HUES48 (cell line): ENCODE measurements at regions not wholly inside any gene's neighbourhood (a gene's known extent, or its start where the extent isn't known, plus 50 kb on each side); places are given as distances from the start of the nearest gene placed in this dataset.

Experiments used
- H3K27ac ChIP-seq: one replicate; pipeline ENCODE4 v1.7.0; 2013; ENCODE audit warnings: low read depth, low read length, inconsistent platforms
- H3K27me3 ChIP-seq: 2 replicates; pipeline ENCODE4 v1.6.1; 2013; ENCODE audit warnings: mild to moderate bottlenecking, low read length; ENCODE audit not compliant: control insufficient read depth, insufficient read depth
- H3K36me3 ChIP-seq: 2 replicates; pipeline ENCODE4 v1.6.1; 2013; ENCODE audit warnings: low read length; ENCODE audit not compliant: control insufficient read depth, insufficient read depth
- H3K4me1 ChIP-seq: 2 replicates; pipeline ENCODE4 v1.6.1; 2013; ENCODE audit warnings: mild to moderate bottlenecking, low read length; ENCODE audit not compliant: control insufficient read depth, insufficient read depth
- H3K4me3 ChIP-seq: 2 replicates; pipeline ENCODE4 v1.5.1; 2013; ENCODE audit warnings: mild to moderate bottlenecking, low read depth, low read length
- H3K9ac ChIP-seq: 2 replicates; pipeline ENCODE4 v1.6.1; 2013; ENCODE audit warnings: mild to moderate bottlenecking, low read depth, low read length, moderate library complexity
- H3K9me3 ChIP-seq: 2 replicates; pipeline ENCODE4 v1.6.1; 2013; ENCODE audit warnings: low read length; ENCODE audit not compliant: control insufficient read depth, insufficient read depth

DNA sequence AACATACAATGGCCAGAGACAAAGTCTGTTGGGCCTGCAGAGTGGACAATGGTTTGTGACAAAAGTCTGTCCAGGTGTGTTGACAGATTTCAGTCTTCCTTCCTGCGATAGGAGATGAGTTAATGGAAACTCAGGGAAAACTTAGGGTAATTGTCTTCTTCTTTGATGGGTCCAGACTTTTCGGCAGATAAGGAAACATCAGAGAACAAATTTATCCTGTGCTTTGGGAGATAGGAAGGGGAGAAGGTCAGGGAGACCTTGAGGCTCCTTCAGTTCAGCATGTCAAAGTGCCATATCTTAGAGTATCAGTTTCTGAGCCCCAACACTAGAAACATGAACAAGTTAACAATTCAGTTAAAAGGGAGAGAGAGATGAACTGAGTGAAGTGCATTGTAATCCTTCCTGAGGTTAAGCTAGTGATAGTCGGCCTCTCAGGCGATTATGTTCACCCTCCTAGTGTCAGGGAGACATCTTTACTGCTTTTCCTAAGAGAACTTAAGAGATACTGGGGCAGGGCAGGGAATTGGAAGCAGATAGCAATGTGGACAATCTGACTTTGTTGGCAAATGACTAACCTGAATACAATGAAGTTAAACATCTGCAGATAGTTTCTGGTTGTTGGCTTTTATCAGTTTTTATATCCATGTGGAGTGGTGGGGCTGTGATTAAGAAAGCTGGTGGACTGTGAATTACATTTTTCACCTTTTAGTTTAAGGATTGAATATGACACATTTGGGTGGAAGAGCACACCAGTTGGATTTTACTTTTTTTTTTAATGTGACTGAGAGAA is 248.8 kb upstream of the FN1 start:
- Histone ChIP-seq H3K27me3 (no peaks in the 10 kb centered on the region), H3K36me3 (no peaks in the 10 kb centered on the region), H3K4me3 (no peak overlapping the region), H3K4me1 (no peaks in the 10 kb centered on the region), H3K27ac (peak overlapping the region; percentile 66), H3K9ac (no peak overlapping the region), H3K9me3 (no peaks in the 10 kb centered on the region)

DNA sequence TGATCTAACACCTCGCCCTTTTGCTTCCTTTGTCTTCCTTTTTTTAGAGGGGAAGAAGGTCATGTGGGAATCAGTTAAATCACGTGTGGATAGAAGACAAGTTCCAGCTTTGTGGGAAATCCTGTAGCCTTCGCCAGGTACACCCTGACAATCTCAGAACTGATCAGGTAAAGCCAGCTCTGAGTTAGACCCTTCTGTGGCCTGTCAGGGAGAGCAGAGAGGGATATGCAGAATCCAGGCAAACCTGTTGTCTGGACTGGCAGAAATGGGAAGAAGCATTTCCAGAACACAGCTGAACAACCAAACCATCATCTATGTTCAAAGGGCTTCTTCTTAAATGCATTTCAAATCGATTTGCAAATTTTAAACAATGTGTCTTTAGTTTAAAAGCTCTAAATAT is 247.4 kb upstream of the FN1 start:
- Histone ChIP-seq H3K9me3 (no peaks in the 10 kb centered on the region), H3K27me3 (no peaks in the 10 kb centered on the region), H3K4me1 (no peaks in the 10 kb centered on the region), H3K9ac (no peak overlapping the region), H3K27ac (peak overlapping the region; percentile 66), H3K36me3 (no peaks in the 10 kb centered on the region), H3K4me3 (no peak overlapping the region)

DNA sequence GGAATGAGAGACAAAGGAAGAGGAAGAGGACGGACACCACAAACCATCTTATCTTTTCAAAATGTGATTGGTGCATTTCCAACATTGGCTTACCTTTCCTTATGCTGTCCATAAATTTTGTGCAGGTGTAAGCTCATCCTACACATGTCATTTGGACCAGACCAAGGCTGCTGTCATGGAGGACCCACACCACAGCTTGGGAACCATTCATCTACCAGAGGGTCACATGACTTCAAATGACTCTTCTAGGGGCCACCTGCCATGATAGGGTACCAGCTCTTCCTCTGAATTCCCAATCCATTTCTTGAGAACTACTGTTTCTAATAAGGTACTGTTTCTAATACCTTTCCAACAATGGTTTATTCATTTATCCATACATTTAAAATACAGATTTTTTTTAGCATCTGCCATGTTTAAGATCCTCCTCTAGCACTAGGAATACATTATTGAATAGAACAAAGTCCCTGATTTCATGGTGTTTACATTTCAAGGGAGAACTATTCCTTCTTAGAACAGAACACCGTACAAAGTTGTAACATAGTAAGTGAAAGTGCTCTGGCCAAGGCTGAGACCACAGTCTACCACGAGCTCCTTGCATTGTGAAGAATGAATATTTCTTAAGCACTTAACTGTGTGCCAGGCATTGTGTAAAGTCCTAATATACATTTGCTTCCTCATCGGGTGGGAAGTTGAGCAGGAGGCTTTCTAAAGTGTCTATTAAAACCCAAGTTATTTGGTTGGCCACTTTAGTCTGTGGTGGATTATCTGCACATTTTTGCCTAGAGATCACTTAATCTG is 246.1 kb upstream of the FN1 start:
- H3K27ac ChIP-seq, result no peak overlapping the region
- no peaks in the 10 kb centered on the region for H3K4me1 ChIP-seq
- H3K9ac ChIP-seq, result no peak overlapping the region
- no peaks in the 10 kb centered on the region for H3K9me3 ChIP-seq
- no peaks in the 10 kb centered on the region for H3K27me3 ChIP-seq
- H3K36me3 ChIP-seq, result no peaks in the 10 kb centered on the region
- no peak overlapping the region for H3K4me3 ChIP-seq

DNA sequence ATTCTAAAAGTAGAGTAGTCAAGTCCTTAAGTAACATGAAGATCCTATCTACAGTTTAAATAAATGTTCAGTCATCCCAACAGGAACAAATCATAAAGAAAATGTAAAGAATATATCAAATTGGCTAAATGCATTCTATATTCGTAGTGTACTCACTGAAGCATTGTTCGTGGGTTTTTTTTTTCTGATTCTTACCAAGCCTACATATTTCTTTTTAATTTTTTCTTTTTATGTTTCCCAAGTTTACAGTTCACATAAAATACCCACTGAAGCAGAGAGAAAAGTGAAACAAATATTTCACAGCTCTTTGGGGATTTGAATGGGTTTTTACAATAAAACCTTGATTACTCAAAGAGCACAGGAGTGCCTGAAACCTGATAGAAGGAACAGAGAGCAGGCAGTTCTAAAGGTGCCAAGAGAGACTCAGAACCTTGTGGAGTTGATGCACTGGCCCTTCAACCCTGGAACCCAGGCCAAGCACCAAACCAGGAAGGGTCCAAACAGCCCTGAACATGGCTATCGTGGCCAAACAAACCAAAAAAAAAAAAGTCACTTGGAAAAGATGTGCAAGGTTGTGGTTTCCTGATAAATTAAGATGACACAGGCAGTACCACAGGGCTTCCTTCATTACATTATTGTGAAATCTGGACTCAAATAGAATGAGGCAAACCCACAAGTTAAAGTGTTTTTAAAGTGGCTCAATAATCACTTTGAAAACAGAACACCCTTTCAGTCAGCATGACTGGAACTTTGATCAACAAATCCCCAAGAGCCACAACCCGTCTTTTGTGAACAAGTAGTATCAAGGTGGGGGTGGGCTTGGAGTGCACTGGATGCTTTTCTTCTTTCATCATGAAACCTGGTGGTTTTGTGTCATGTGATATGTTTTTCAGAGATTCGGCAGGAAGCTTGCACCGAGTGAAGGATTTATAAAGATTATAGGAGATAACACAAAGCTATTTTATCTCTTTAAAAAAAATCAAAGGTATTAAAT is 245.0 kb upstream of the FN1 start:
- no peaks in the 10 kb centered on the region for H3K27me3 ChIP-seq
- no peak overlapping the region for H3K9ac ChIP-seq
- H3K27ac ChIP-seq, result no peak overlapping the region
- H3K9me3 ChIP-seq, result no peaks in the 10 kb centered on the region
- H3K4me3 ChIP-seq, result no peak overlapping the region
- H3K36me3 ChIP-seq, result no peaks in the 10 kb centered on the region
- H3K4me1 ChIP-seq, result no peaks in the 10 kb centered on the region

DNA sequence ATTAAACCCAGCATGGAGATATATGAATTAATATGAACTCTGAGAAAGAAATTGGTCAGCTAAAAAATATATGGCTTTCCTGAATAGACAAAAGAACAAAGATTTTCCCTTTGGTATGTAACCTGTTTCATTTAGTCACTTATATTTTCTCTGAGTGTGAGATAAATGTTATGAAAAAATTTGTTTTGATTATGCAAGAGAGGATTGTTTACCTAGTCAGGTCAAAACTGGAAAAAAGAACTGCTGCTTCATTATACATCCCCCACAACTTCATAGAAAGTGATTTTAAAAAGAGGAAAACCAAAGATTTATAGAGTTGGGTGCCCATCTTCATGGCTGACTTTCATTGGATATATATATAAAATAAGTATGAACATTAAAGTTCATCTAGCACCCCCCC is 242.2 kb upstream of the FN1 start:
- Histone ChIP-seq H3K27ac (no peak overlapping the region), H3K4me1 (no peaks in the 10 kb centered on the region), H3K27me3 (no peaks in the 10 kb centered on the region), H3K9ac (no peak overlapping the region), H3K9me3 (no peaks in the 10 kb centered on the region), H3K4me3 (no peak overlapping the region), H3K36me3 (no peaks in the 10 kb centered on the region)

DNA sequence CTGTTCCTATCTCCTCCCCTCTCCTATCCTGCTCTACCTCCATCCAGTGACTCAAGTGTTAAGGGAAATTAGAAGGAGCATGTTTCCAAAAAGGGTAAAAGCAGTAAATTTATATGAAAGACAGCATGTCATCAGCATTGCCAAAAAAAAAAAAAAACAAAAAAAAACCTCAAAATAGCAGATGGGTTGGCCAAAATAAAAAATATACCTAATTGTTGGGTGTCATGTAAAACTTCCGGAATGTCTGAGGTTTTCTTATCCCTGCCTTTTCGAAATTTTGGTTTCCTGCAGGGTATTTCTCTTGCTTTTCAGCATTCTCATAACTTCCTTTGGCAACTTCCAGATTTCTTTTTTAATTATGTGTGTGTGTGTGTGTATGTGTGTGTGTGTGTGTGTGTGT is 241.6 kb upstream of the FN1 start:
- Histone ChIP-seq H3K27me3 (no peaks in the 10 kb centered on the region), H3K36me3 (no peaks in the 10 kb centered on the region), H3K4me3 (no peak overlapping the region), H3K4me1 (no peaks in the 10 kb centered on the region), H3K27ac (no peak overlapping the region), H3K9ac (no peak overlapping the region), H3K9me3 (no peaks in the 10 kb centered on the region)

DNA sequence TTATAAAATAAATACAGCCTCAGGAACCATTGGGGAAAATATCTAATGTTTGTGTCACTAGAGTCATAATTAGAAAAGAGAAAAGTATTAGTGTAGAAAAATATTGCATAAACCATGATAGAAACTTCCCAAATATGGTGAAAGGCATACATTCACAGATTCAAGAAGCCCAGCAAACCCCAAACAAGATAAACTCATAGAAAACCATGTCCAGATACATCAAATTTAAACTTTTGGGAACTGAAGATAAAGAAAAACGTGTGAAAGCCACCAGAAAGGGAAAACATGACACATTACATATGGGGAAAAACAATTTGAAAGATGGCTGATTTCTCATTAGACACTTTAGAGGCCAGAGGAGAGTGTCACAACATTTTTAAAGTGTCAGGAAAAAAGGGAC is 236.5 kb upstream of the FN1 start:
- Histone ChIP-seq H3K27me3 (no peaks in the 10 kb centered on the region), H3K4me1 (no peaks in the 10 kb centered on the region), H3K4me3 (no peak overlapping the region), H3K9ac (no peak overlapping the region), H3K27ac (no peak overlapping the region), H3K9me3 (no peaks in the 10 kb centered on the region), H3K36me3 (no peaks in the 10 kb centered on the region)

DNA sequence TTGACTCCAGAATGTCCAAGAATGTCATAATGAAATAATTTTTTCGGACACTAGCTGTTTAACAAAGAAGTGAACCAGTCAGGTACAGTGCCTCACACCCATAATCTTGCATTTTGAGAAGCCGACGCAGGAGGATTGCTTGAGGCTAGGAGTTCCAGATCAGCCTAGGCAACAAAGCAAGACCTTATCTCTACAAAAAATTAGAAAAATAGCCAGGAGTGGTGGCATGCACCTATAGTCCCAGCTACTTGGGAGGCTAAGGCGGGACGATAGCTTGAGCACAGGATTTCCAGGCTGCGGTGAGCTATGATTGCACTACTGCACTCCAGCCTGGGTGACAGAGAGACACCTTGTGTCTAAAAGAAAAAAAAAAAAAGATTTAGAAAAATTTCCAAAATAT is 235.8 kb upstream of the FN1 start:
- H3K27ac ChIP-seq, result no peak overlapping the region
- H3K4me1 ChIP-seq, result no peaks in the 10 kb centered on the region
- H3K9me3 ChIP-seq, result no peaks in the 10 kb centered on the region
- H3K4me3 ChIP-seq, result no peak overlapping the region
- no peaks in the 10 kb centered on the region for H3K36me3 ChIP-seq
- no peak overlapping the region for H3K9ac ChIP-seq
- no peaks in the 10 kb centered on the region for H3K27me3 ChIP-seq

DNA sequence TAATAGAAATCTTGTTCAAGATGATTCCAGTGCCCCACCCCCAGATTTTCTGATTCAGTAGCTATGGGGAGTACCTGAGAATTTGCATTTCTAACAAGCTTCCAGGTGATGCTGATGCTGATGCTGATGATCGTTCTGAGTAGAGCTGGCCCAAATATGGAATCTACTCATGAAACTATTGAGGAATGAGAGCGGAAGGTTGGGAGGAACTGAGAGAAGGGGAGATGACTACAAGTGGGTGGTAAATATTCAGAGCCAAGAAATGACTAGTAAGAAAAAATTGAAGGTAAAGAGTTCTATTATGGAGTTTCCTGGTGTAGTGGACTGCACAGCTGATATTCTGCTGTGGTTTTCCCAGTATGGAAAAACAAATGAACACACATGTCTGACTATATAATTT is 235.4 kb upstream of the FN1 start:
- Histone ChIP-seq H3K9me3 (no peaks in the 10 kb centered on the region), H3K36me3 (no peaks in the 10 kb centered on the region), H3K27me3 (no peaks in the 10 kb centered on the region), H3K9ac (no peak overlapping the region), H3K4me3 (no peak overlapping the region), H3K27ac (no peak overlapping the region), H3K4me1 (no peaks in the 10 kb centered on the region)

DNA sequence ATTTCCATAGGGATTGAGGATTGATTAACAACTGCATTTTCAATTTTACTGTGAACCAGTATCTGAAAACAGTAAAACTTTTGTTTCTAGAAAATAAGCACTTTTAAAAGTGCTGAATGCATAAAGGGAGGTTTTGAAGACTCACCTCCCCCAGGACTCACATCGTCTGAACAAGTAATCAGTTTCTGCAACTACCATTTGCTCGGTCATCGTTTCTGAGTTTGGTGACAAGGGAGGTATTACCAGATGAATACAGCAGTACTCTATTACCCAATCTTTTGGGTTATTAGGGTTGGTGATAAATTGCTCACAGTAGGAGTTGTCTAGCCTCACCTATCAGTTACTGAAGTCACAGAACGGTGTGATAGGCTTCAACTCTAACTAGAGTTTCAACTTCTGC is 234.5 kb upstream of the FN1 start:
- Histone ChIP-seq H3K4me3 (no peak overlapping the region), H3K4me1 (no peaks in the 10 kb centered on the region), H3K9ac (no peak overlapping the region), H3K27me3 (no peaks in the 10 kb centered on the region), H3K36me3 (no peaks in the 10 kb centered on the region), H3K9me3 (no peaks in the 10 kb centered on the region), H3K27ac (peak overlapping the region; percentile 36)
